ENCODE measurements at regions not wholly inside any gene's neighbourhood (a gene's known extent, or its start where the extent isn't known, plus 50 kb on each side); places are given as distances from the start of the nearest gene placed in this dataset.

- TF ChIP-seq ISL1 (CRISPR knock-in tag; IDR thresholded peaks at IDR 0.05) = no peak
- no peak for TF ChIP-seq OSR1 (CRISPR knock-in tag; IDR thresholded peaks at IDR 0.05)
- TF ChIP-seq TSHZ2 (CRISPR knock-in tag; IDR thresholded peaks at IDR 0.05) = no peak
- no peak for TF ChIP-seq CSRNP3 (CRISPR knock-in tag; IDR thresholded peaks at IDR 0.05)
- no peak for TF ChIP-seq SNAI2 (CRISPR knock-in tag; IDR thresholded peaks at IDR 0.05)
- no peak for TF ChIP-seq RARB (CRISPR knock-in tag; IDR thresholded peaks at IDR 0.05)
- TF ChIP-seq GLIS3 (CRISPR knock-in tag; IDR thresholded peaks at IDR 0.05) = no peak
- no peak for TF ChIP-seq CSDC2 (CRISPR knock-in tag; IDR thresholded peaks at IDR 0.05)
- TF ChIP-seq ZC3H10 (CRISPR knock-in tag; IDR thresholded peaks at IDR 0.05) = no peak
- no peak for TF ChIP-seq ARNTL (CRISPR knock-in tag; IDR thresholded peaks at IDR 0.05; ENCODE audit: borderline replicate concordance, low read depth)
- TF ChIP-seq ZFP30 (CRISPR knock-in tag; IDR thresholded peaks at IDR 0.05) = no peak
- TF ChIP-seq ZNF8 (CRISPR knock-in tag; IDR thresholded peaks at IDR 0.05) = no peak
- TF ChIP-seq ESRRG (CRISPR knock-in tag; IDR thresholded peaks at IDR 0.05) = no peak
These were observed 110.0 kb upstream of the PSMD7 start for GRCh38 chr16:74186561-74186971.

Data from SK-N-SH treated with all-trans-retinoic acid at 6 μM for 48 hours (cell line).